Forelimb muscle (tissue), 1 donor: ENCODE measurements at regions not wholly inside any gene's neighbourhood (a gene's known extent, or its start where the extent isn't known, plus 50 kb on each side); places are given as distances from the start of the nearest gene placed in this dataset.

ENCODE experiments used
- DNase-seq: peaks from one replicate; pipeline ENCODE4 v3.0.0-alpha.2; 2013; ENCODE audit warnings: low read depth

DNA sequence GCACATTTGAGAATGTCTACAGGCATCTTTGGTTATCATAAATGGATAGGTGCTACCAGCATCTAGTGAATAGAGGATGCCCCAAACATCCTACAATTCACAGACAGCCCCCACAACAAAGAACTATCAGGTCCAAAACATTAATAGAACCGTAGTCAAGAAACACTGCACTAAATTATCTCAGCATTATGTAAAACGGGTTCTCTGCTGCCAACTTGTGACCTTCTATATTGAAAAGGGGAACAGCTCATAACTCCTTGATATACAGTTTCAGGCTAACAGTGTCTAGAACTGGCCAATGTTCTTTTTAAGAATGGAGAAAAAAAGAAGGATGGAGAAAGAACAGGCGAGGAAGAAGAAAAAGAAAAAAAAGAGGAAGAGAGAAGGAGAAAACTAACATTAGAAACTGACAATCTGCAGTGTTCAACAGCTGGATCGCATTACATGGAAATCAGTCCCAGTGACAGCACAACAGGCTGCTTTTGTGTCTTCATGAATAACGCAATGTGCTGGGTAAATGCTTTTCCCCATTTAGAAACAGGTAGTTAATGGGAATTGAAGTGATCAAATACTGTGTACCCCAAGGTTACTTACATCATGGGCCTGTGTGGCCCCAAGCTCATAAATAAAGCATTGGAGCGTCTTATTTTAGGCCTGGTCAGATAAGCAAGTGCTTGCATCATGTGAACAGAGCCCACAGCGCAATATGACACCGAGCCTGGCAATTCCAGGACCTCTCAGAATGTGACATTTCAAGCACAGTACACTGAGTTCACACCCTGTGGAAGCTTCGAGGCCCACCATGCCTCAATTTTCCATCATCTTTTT lies 339.5 kb downstream of the DHX15 start:
- DNase-seq = no peak

DNA sequence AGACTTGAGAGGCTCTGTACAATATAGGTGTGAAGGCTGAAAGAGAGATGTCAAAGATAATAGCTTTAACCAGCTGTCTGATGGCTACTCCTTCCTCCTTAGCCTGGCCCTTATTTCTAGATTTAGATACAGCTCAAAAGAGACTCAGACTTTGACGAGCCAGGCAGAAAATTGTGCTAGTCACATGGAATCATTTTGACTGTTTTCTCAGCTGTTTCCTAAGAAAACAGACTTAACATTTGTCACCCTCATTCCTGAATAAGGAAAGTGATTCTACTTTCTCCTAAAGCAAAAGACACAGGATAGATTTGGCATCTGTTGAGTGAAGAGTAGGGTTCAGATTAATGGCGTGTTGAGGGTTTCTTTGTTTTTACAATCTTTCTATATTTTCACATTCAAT lies 340.7 kb downstream of the DHX15 start:
- DNase-seq = no peak

DNA sequence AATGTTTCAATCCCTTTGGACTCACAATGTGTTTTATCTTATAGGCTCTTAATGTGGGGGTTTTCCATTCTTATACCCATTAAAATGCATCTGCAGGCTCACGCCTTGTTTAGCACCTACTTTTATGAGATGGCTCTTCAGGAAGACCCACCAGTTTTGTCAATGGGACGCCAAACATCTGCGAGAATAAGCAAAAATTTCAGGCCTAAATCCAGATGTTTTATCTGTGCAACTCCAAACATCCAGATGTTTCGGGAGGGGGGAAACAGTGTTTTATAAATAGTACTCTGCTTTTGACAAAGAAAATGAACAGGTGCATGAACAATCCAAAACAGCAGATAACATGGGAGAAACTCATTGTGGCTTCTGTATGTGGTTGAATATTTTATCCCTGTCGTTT lies 342.8 kb downstream of the DHX15 start:
- no peak for DNase-seq

DNA sequence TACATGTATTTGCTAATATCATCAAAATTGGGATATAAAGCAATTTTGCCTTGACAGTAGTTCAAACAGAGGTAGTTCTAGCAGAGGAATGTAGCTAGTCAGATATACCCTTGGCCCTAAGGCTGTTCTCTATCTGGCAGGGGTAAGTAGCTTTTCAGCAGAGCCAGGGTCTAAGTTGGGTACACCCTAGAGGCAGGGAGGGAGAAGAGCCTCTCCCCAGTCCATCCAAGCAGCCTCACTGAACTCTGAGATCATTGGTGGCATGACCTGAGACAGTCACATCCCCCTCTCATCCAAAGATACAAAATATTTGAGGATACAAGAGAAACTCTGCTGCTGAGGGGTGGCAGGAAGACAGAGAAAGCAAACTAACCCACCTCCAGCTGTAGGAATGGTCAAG lies 343.7 kb downstream of the DHX15 start:
- no peak for DNase-seq

DNA sequence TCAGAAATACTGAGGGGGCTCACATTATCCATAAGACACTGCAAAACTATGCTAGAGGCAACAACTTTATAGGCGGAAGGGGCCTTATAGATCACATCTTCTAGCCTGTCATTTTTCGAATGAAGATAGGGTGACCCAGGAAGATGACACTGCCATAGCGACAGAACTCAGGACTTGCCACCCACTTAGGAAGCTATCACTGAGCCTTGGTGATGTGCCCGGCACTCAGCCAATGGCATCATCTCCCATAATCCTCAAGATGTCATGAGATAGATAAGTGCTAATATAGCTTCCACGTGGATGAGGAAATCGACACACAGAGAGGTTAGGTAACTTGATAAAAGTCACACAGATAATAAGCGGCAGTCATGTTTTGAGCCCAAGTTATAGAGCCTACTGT lies 346.6 kb downstream of the DHX15 start:
- DNase-seq = no peak

DNA sequence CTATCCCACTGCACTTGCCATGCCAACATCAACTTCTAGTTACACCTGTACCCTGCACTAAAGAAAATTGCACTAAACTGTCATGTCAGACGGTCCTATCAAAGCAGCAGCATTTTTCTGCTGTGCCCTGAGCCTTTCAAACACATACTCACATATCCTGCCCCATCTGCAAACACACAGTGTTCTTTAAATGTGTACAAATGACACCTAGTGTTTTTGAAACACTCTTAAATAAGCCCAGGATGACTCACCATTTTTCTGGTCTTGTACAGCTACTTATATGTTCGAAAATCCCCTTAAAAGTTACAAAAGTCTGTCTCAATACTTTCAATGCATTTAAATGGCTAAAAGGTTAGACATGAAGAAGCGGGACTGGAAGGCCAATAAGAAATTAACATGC lies 346.7 kb upstream of the PPARGC1A start:
- no peak for DNase-seq

DNA sequence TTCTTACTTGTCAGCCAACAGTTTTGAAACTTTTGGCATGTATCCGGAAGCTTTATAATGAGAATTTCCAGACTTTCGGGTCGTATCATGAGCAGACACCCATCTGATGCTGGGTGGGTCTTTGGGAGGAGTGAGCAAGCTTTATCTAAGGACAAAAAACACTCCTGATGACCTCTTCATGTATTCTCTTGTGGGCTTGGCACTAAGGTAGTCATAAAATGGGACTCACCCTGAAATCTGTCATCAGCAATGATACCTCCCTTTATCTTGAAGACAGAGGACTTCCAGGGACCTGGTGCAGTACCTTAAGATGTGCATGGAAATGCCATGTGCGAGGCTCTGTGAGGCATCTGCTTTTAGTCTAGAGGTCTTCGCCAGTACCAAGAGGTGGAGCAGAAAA lies 346.3 kb upstream of the PPARGC1A start:
- DNase-seq = no peak

DNA sequence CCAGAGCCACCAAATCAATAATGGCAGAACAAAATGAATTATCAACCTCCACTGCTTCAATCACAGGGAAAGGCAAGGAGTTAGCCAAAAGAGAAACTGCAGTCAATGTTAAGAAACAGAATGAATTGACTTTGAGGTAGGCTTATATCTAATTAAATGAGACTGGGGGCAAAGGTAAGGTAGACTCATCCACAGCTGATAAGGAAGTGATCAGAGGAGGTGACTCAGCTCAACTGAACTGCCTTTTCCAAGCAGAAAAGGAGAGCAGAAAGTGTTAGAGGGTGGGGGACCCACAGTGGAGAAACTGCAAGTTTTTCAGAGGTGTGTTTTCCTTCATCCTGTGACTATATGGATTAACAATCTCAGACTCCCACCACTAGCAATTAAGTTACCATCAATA lies 345.8 kb upstream of the PPARGC1A start:
- DNase-seq = no peak

DNA sequence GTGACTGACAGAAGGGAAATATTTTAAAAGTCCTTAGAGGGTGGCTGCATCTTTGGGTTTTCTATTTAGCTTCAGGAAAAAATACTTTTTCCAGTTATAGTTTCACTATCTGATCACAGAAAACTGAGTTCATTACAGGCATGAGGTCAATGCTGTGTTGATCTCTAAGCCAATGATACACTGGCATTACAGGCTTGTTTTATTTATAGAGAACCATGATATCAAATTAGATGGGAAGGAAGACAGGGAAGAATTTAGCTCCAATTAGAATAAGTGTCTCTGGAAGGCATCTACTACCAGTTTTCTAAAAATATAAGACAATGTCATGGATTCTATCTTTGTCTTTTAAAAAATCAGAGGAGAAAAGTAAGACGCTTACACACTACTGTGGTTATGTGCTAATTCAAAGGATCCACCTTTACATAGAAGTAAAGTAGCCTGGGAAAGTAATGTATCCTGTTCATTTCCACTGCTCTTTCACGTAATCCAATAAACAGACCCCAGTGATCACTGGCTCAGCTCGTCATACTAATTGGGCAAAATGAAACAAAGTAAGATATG lies 344.5 kb upstream of the PPARGC1A start:
- no peak for DNase-seq

DNA sequence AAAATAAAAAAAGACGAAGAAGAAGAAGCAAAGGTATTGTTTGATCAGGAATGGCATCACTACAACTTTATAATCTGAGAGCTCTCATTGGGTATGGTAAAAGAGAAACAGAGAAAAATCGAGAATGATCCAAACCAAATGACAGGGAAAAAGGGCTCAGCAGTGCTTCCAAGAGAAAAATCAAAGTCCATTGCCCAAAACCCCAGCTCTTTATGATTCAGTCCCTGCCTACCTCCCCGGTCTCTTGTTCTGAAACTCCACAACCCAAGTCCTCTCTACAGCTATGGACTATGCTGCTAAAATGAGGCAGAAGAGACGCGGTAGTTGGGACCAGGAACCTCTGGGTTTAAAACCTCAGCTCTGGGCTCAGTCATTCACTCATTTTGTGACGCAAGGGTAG lies 341.1 kb upstream of the PPARGC1A start:
- no peak for DNase-seq

DNA sequence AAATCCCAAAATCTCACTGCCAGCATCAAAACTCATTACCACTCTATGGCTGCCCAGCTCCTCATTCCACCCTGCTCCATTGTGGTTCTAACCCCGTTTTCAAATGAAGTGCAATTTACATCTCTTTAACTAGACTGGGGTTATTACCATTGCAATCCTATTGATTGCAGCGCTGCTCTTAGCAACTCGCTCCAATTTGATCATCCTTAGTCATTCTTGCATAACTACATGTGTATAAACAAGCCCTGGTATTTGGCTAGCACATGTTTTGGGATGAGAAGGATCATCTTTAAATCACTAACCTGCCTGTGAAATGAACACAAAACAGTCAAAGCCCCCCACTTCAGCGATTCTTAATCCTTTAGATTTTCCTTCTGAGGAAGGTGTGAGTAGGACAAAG lies 340.1 kb upstream of the PPARGC1A start:
- no peak for DNase-seq

DNA sequence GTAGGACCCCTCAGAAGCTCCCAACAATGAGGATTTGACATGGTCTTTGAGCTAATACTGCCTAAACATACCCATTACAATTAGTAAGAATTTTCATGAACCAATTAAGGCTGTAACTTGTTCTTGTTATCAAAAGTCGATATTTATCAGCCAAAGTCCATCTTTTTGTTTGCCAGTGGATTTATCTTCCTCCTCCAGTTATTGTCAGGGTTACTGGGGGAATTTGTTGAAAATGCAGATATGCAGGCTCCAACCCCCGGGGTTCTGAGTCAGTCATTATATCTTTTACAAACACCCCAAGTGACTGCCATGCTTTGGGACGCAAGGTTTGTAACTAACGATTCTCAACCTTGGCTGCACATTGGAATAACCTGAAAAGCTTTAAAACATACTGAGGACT lies 338.8 kb upstream of the PPARGC1A start:
- DNase-seq = no peak

DNA sequence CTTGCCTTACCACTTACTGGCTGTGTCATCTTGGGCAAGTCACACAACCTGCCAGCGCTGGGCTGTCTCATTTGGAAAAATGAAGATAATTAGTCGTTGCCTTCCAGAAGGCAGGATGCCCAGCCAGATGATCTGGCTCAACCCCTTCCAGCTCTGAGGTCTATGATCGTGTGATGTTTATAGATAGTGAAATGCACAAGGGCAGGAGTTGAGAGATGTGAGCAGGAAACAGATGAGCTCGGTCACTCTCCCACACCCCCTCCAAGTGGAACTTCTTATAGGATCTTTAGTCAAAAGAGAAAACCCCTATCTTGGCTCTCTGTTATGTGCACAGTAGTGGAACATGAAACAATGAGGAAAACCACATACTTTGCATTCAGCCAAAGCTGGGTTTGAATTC lies 336.8 kb upstream of the PPARGC1A start:
- DNase-seq = no peak

DNA sequence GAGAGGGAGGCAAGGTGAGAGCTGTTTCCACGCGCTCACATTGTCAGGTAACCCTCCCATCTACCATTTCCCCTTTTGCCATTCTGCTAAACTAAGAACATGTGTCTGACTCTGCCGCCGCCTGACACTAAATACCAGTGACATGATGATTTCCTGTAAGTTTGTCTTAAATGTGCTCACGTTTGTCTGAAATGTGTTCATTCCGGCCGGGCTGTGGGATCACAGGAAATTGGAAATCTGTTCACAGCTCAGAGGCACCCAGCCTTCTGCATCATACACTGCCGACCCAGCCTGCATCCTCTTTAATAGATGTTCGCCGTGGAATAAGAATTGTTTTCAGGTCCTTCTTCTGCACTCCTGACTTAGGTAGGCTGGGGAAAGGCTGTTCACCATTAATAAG lies 336.2 kb upstream of the PPARGC1A start:
- no peak for DNase-seq

DNA sequence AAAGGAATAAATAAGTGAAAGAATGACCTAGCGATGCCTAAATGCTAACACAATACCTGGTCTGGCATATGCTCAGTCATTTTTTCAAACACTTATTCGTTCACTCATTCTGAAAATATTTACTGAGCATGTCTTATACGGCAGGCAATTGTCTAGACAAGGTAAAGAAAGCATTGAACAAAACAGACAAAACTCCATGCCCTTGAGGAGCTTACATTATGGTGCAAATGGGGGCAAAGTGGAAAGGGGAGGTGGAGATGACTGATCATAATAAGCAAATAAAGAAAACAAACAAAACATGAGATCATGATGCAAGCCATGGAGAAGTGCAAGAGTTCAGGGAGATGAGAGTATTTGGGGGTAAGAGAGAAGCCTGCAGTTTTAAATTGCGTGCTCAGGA lies 334.6 kb upstream of the PPARGC1A start:
- no peak for DNase-seq

DNA sequence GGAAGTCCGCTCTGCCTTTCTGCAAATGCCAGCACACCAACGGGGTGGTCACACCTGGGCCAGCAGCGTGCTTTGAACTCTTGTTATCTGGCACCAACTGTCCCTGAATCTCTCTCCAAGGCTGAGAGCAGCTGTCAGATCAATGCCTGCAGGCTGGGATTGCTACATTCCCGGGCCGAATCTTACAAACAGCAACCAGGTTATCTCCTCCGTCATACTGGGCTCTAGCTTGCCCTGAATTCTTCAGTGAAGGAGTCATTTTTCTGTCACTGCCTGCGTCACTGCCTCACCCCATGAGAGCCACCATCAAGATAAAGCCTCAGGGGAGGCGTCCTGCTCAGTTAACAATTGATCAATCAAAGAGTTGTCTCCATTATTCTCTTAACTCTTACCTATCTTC lies 329.4 kb upstream of the PPARGC1A start:
- DNase-seq = no peak

DNA sequence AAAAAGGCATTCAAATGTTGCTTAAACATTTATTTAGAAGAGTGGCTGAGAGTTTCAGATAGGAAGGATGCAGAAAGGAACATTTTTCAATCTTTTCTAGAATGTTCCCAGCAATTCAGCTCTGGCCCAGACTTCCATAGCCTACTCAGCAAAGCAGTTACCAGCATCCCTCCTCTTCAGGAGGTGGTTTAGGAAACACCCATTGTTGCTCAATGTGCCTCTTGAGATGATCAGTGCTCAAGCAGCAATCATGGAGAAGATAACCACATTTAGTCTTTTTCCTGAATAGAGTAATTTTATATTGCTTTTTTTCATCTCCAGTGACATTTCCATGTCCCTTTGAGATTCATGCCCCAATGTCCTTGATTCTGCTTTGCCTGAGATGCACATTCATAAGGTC lies 328.7 kb upstream of the PPARGC1A start:
- DNase-seq = no peak

DNA sequence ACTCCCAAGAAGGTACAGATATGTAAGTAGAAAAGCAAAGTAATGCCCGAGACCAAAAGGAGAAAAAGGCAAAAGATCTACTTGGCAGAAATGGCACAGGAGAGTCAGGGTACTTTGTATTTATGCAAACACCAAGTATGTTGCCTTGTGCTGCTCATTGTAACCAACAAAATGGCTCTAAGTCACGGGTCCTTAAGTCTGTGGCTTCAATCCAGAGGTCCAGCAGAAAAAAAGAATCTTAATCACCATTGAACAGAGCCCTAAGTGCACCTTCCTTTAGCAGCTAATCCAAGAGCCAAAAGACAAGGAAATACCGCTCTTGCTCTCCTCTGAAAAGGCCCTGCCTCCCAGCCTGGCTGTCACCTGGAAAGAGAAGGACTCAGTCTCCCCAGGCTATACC lies 324.9 kb upstream of the PPARGC1A start:
- no peak for DNase-seq

DNA sequence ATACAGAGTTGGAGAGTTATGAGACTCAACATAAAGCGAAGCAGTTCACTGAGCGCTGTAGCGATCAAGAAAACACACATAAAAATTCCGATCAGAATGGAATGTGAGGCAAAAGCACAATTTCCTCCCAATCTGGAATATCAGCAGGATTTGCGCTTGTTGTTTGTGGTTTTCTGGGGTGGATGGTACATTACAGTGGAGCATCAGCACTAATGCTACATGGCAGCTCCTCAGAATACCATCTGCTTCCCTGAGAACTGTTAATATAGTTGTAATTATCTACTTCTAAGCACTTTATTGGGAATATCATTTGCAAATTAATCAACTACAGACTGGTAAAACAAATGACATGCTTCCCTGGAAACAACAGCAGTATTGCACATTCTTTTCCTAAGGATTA lies 324.1 kb upstream of the PPARGC1A start:
- no peak for DNase-seq

DNA sequence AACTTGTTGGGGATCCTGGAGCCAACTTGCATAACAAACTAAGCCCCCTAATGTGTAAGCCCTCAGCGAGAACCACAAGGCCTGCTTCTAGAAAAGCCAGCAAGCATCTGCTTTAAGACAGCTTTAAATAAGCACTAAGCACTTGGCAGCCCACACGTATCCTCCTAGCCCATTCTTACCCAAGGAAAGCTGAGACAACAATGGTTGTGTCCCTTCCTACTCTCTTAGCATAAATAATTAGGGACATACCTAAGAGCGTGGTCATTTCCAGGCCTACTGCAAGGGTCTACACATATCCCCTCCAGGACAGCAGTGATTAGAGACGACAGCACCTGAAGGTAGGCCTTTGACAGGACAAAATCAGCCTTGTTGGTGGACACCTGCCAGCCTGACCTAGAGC lies 322.8 kb upstream of the PPARGC1A start:
- DNase-seq = no peak

DNA sequence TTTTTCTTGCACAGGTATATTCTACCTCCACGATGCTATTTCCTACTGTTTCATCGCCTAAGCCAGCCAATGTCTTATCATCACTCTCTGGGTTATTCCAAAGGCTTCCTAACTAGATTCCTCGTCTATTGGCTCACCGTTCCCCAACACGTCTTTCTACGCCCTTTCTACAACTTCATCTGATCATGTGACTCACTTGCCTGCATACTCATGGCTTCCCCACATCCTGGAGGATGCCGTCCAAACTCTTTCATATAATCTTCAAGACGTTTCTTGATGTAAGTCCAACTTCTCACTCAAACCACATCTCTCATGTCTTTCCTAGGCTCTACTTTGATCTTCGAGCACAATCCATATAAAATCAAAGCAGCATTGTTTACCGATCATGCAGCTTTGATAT lies 322.0 kb upstream of the PPARGC1A start:
- no peak for DNase-seq

DNA sequence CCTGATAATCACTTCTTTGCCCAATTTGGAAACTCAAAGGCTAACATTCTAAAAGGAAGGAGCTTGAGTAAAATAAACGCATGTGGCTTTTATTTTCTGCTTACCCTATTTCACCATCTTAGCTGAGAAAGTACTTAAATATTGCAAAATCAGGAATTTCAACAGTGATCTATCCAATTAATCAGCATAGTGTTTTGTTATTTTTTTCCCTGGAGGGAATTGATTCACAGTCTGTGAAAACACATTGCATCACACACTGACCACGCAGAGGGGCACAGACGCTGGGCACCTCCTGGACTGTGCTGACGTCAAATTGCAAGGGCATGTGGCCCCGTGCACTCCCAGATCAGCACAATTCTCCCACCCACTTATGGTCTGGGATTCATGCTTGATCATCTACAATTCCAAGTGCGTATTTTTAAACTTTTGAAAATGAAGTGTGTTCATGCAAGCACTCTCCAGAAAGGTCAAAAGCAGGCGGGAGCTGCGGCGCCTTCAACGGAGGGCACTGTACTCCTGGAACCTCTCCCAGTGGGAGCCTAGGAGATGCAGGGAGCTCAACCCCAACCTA lies 320.6 kb upstream of the PPARGC1A start:
- DNase-seq = no peak

DNA sequence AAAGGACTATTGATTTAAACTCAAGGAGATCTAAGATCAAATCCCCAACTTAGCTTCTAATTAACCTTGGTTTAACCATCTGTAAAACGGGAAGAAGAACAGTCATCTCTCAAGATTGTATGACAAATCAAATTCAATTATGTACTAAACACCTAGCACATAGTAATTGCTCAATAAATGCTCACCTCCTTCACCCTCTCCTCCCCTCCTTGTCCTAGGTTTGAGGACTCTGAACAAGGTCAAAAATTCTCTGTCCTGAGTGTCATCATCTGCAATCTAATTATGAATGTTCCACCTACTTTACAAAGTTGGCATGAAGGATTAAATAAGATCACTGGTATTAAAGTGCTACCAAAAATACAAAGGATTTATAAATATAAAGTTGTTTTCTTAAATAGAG lies 320.1 kb upstream of the PPARGC1A start:
- DNase-seq = no peak

DNA sequence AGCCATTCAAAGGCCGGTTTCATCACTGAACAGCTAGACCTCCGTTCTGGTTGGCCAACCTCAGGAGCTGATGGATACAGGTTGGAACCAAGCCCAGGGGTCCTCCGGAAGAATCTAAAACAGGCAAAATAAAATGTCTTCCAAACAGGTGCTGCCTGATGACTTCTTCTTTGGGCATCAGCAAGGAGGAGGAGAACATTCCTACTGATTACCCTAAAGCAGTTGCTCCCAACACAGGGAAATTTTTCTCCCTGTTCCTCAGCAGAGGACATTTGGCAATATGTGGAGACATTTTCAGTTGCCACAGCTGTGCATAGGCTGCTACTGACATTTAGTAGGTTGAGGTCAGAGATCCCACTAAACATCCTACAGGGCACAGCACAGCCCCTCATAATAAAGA lies 319.3 kb upstream of the PPARGC1A start:
- DNase-seq = no peak
